ENCODE measurements at regions not wholly inside any gene's neighbourhood (a gene's known extent, or its start where the extent isn't known, plus 50 kb on each side); places are given as distances from the start of the nearest gene placed in this dataset.

- Histone ChIP-seq H3K27ac (ENCODE audit: low read length) (no peak overlapping the region), H3K9me2 (ENCODE audit: insufficient read depth, low read length) (no peaks in the 10 kb centered on the region)
Measured at GRCh38 chr3:5437783-5438323, 250.3 kb downstream of the EDEM1 start.

GRCh38 chr3:5441401-5441800, 253.9 kb downstream of the EDEM1 start:
- no peak overlapping the region for H3K4me2 ChIP-seq (ENCODE audit: low read length)

More at GRCh38 chr3:5437783-5438323, 250.3 kb downstream of the EDEM1 start:
- H3K27me3 ChIP-seq (ENCODE audit: insufficient read depth, low read depth, low read length) = no peaks in the 10 kb centered on the region
- no peak overlapping the region for H3K4me2 ChIP-seq (ENCODE audit: low read length)
- TF ChIP-seq EP300 (conservative IDR thresholded peaks at IDR 0.05; ENCODE audit: poor library complexity, severe bottlenecking) (no peak), EZH2 (IDR thresholded peaks at IDR 0.05; ENCODE audit: borderline replicate concordance, insufficient read depth, low read length, poor library complexity, severe bottlenecking) (no peak), RAD21 (conservative IDR thresholded peaks at IDR 0.05) (no peak), REST (IDR thresholded peaks at IDR 0.05; ENCODE audit: borderline replicate concordance) (no peak), POLR2AphosphoS5 (IDR thresholded peaks at IDR 0.05) (no peak), SMC3 (conservative IDR thresholded peaks at IDR 0.05; ENCODE audit: poor library complexity) (no peak), TAF1 (IDR thresholded peaks at IDR 0.05; ENCODE audit: low read depth) (no peak), MXI1 (conservative IDR thresholded peaks at IDR 0.05; ENCODE audit: poor library complexity, severe bottlenecking) (no peak)
- TF ChIP-seq, protein P1, sequence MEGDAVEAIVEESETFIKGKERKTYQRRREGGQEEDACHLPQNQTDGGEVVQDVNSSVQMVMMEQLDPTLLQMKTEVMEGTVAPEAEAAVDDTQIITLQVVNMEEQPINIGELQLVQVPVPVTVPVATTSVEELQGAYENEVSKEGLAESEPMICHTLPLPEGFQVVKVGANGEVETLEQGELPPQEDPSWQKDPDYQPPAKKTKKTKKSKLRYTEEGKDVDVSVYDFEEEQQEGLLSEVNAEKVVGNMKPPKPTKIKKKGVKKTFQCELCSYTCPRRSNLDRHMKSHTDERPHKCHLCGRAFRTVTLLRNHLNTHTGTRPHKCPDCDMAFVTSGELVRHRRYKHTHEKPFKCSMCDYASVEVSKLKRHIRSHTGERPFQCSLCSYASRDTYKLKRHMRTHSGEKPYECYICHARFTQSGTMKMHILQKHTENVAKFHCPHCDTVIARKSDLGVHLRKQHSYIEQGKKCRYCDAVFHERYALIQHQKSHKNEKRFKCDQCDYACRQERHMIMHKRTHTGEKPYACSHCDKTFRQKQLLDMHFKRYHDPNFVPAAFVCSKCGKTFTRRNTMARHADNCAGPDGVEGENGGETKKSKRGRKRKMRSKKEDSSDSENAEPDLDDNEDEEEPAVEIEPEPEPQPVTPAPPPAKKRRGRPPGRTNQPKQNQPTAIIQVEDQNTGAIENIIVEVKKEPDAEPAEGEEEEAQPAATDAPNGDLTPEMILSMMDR (IDR thresholded peaks at IDR 0.05; ENCODE audit: poor library complexity, severe bottlenecking) = no peak
- no peak overlapping the region for H3K4me3 ChIP-seq (ENCODE audit: low read length)
- no peak overlapping the region for H2AFZ ChIP-seq (ENCODE audit: low read depth, low read length)
- no peak overlapping the region for H3K9ac ChIP-seq (ENCODE audit: low read length)
- no peaks in the 10 kb centered on the region for H3K36me3 ChIP-seq (ENCODE audit: insufficient read depth, low read length)
- no peaks in the 10 kb centered on the region for H4K20me1 ChIP-seq (ENCODE audit: insufficient read depth)
- no peaks in the 10 kb centered on the region for H3K9me3 ChIP-seq (ENCODE audit: low read length)
- H3K79me2 ChIP-seq (replicated peaks; ENCODE audit: insufficient read depth, low read length) = no peaks in the 10 kb centered on the region
- no peaks in the 10 kb centered on the region for H3F3A ChIP-seq (ENCODE audit: insufficient read depth, low read length, poor library complexity, severe bottlenecking)

More at GRCh38 chr3:5441401-5441800, 253.9 kb downstream of the EDEM1 start:
- TF ChIP-seq SMC3 (conservative IDR thresholded peaks at IDR 0.05; ENCODE audit: poor library complexity) (no peak), MXI1 (conservative IDR thresholded peaks at IDR 0.05; ENCODE audit: poor library complexity, severe bottlenecking) (no peak), TAF1 (IDR thresholded peaks at IDR 0.05; ENCODE audit: low read depth) (no peak)
- TF ChIP-seq, protein P1 (IDR thresholded peaks at IDR 0.05; ENCODE audit: poor library complexity, severe bottlenecking) = no peak
- Histone ChIP-seq H3K27ac (ENCODE audit: low read length) (no peak overlapping the region), H3K9me2 (ENCODE audit: insufficient read depth, low read length) (no peaks in the 10 kb centered on the region), H3K27me3 (ENCODE audit: insufficient read depth, low read depth, low read length) (no peaks in the 10 kb centered on the region), H3F3A (ENCODE audit: insufficient read depth, low read length, poor library complexity, severe bottlenecking) (no peaks in the 10 kb centered on the region), H3K4me3 (ENCODE audit: low read length) (no peak overlapping the region), H4K20me1 (ENCODE audit: insufficient read depth) (no peaks in the 10 kb centered on the region), H3K79me2 (replicated peaks; ENCODE audit: insufficient read depth, low read length) (no peaks in the 10 kb centered on the region), H2AFZ (ENCODE audit: low read depth, low read length) (no peak overlapping the region), H3K36me3 (ENCODE audit: insufficient read depth, low read length) (no peaks in the 10 kb centered on the region), H3K9me3 (ENCODE audit: low read length) (no peaks in the 10 kb centered on the region), H3K9ac (ENCODE audit: low read length) (no peak overlapping the region)
